WTC11 (cell line): ENCODE measurements at regions not wholly inside any gene's neighbourhood (a gene's known extent, or its start where the extent isn't known, plus 50 kb on each side); places are given as distances from the start of the nearest gene placed in this dataset.

Source experiments
- ATAC-seq: fragments of 200-7000 bp; cut with Tn5 transposase; 2 replicates; pipeline ENCODE4 v1.10.0; 2021; ENCODE audit warnings: mild to moderate bottlenecking, moderate library complexity
- CTCF ChIA-PET: fragments of 300-600 bp; sonication (Branson Sonifier 250); formaldehyde crosslinking; loops from one replicate; lab custom pipeline; 2021; ENCODE audit warnings: antibody characterized with exemption; lab: Charles Lee
- POLR2A ChIA-PET: fragments of 350-600 bp; sonication (Branson Sonifier 250); formaldehyde crosslinking; loops from one replicate; lab custom pipeline; 2021; ENCODE audit warnings: antibody characterized with exemption; lab: Charles Lee
- DNase-seq: peaks from one replicate; pipeline ENCODE4 v3.0.0; 2021; ENCODE audit warnings: low spot score
- H3K27ac Mint-ChIP-seq: 2 replicates; pipeline ENCODE4 v1.8.0; 2021; ENCODE audit warnings: mixed read lengths
- H3K27me3 Mint-ChIP-seq: 2 replicates; pipeline ENCODE4 v1.8.0; 2021; ENCODE audit warnings: low read depth, mild to moderate bottlenecking, moderate library complexity, mixed read lengths
- H3K36me3 Mint-ChIP-seq: 2 replicates; pipeline ENCODE4 v1.8.0; 2021; ENCODE audit warnings: mixed read lengths
- H3K4me1 Mint-ChIP-seq: 2 replicates; pipeline ENCODE4 v1.8.0; 2022; ENCODE audit warnings: mixed read lengths
- H3K4me3 Mint-ChIP-seq: 2 replicates; pipeline ENCODE4 v1.8.0; 2021; ENCODE audit warnings: mild to moderate bottlenecking, moderate library complexity, mixed read lengths
- H3K9me3 Mint-ChIP-seq: 2 replicates; pipeline ENCODE4 v1.8.0; 2021; ENCODE audit warnings: mixed read lengths
- CDX4 ChIP-seq: fragments of 250-450 bp; sonication (Bioruptor Pico); IDR thresholded peaks from 2 replicates; pipeline ENCODE4 v1.9.0; 2021; ENCODE audit warnings: moderate library complexity, mild to moderate bottlenecking, inconsistent platforms, borderline replicate concordance
- CREM ChIP-seq: sonication (generic); formaldehyde crosslinking; IDR thresholded peaks from 2 replicates; pipeline ENCODE4 v1.8.1; 2022; ENCODE audit warnings: mild to moderate bottlenecking, missing genetic modification reagents, moderate library complexity
- CTCF ChIP-seq: fragments of 200-600 bp; IDR thresholded peaks from 2 replicates; pipeline ENCODE4 v1.8.0; 2022; ENCODE audit warnings: antibody characterized with exemption
- E2F4 ChIP-seq: sonication (generic); formaldehyde crosslinking; IDR thresholded peaks from 2 replicates; pipeline ENCODE4 v1.8.1; 2022; ENCODE audit warnings: low read depth, mild to moderate bottlenecking, moderate library complexity, missing genetic modification reagents, borderline replicate concordance
- GTF2I ChIP-seq: fragments of 250-450 bp; sonication (Bioruptor Pico); conservative IDR thresholded peaks from 2 replicates; pipeline ENCODE4 v1.4.0; 2021; ENCODE audit warnings: mild to moderate bottlenecking
- IRF2 ChIP-seq: sonication (generic); formaldehyde crosslinking; IDR thresholded peaks from 2 replicates; pipeline ENCODE4 v1.8.0; 2022; ENCODE audit warnings: low read depth, missing genetic modification reagents, borderline replicate concordance
- NR3C1 ChIP-seq: sonication (generic); formaldehyde crosslinking; conservative IDR thresholded peaks from 2 replicates; pipeline ENCODE4 v1.8.1; 2023; ENCODE audit warnings: low read depth, mild to moderate bottlenecking, missing genetic modification reagents
- SP1 ChIP-seq: sonication (generic); formaldehyde crosslinking; conservative IDR thresholded peaks from 2 replicates; pipeline ENCODE4 v1.8.1; 2022; ENCODE audit warnings: missing genetic modification reagents
- TEAD1 ChIP-seq: sonication (generic); formaldehyde crosslinking; IDR thresholded peaks from 2 replicates; pipeline ENCODE4 v1.8.0; 2022; ENCODE audit warnings: mild to moderate bottlenecking, missing genetic modification reagents
- ZMAT4 ChIP-seq: fragments of 250-450 bp; sonication (Bioruptor Pico); IDR thresholded peaks from 2 replicates; pipeline ENCODE4 v1.9.0; 2021; ENCODE audit warnings: mild to moderate bottlenecking
- TF ChIP-seq, protein P1 (sequence below): fragments of 250-450 bp; sonication (Bioruptor Pico); conservative IDR thresholded peaks from 2 replicates; pipeline ENCODE4 v1.9.0; 2021; ENCODE audit warnings: mild to moderate bottlenecking
- TF ChIP-seq, protein P2 (sequence below): sonication (generic); formaldehyde crosslinking; IDR thresholded peaks from 2 replicates; pipeline ENCODE4 v1.8.1; 2022; ENCODE audit warnings: mild to moderate bottlenecking, moderate library complexity, missing genetic modification reagents
- TF ChIP-seq, protein P3 (sequence below): sonication (generic); formaldehyde crosslinking; conservative IDR thresholded peaks from 2 replicates; pipeline ENCODE4 v1.8.1; 2022; ENCODE audit warnings: mild to moderate bottlenecking, missing genetic modification reagents

DNA sequence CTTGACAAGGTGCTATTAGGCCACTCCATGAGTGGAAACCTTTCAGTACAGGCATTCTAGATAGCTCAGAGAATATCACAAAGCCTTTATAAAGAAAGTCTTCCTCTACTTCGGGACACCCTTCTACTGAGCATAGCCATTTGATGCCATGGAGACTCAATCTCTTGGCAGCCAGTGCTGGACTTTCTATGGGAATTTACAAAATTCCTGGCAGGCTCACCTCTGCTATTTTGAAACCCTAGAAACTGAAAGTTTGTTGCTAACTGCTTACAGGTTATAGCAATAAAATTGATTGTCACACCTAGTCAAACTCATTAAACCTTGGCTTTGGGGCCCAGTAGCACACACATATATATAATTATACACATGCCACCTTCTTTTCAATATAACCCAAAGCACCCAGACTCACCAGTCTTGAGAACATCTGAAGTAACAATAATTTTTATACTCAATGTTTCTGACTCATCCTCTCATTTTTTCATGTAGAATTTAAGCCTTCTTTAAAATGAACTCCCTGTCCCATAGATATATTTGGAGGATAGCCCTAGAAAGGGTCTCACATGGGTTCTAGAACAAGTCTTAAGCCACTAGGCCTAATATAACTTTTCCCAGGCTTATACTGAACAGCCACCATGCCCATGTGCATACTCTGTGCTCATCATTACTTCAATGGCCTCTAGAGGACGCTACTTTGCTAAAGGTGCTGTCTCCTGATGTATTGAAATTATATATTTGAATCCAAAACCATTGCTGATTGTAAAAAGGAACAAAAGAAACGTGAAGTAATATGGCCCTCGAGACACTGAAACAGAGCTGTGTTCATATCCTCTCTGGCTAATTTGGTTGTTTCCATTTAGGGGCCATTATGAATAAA is 368.1 kb upstream of the MARCKS start:
- Mint-ChIP-seq H3K36me3 (no peaks in the 10 kb centered on the region), H3K9me3 (no peaks in the 10 kb centered on the region), H3K27ac (no peak overlapping the region), H3K4me3 (no peak overlapping the region), H3K27me3 (no peaks in the 10 kb centered on the region), H3K4me1 (no peaks in the 10 kb centered on the region)
- ATAC-seq: peak; percentile 86
- ChIA-PET CTCF (interaction anchor here (0.9 to 2.0 kb wide), 2 partner anchors 370 to 390 kb away, joined by 4 to 8 read pairs (median 5); no protein-coding TSS in a partner anchor), POLR2A (no interaction called here)
- TF ChIP-seq CTCF: peak; percentile 49
- TF ChIP-seq IRF2 (CRISPR knock-in tag): no peak
- no peak for DNase-seq

- no peak overlapping the region for H3K27ac Mint-ChIP-seq
- CTCF ChIA-PET: interaction anchor here (0.9 to 1.5 kb wide), 2 partner anchors 369 to 389 kb away, joined by 4 to 5 read pairs; no protein-coding TSS in a partner anchor
- POLR2A ChIA-PET: no interaction called here
- no peaks in the 10 kb centered on the region for H3K9me3 Mint-ChIP-seq
- H3K36me3 Mint-ChIP-seq: no peaks in the 10 kb centered on the region
- ATAC-seq (no peak), DNase-seq (no peak)
- no peak for TF ChIP-seq ZMAT4
- TF ChIP-seq NR3C1 (CRISPR knock-in tag): no peak
- no peak for TF ChIP-seq CREM (CRISPR knock-in tag)
- TF ChIP-seq, protein P1, sequence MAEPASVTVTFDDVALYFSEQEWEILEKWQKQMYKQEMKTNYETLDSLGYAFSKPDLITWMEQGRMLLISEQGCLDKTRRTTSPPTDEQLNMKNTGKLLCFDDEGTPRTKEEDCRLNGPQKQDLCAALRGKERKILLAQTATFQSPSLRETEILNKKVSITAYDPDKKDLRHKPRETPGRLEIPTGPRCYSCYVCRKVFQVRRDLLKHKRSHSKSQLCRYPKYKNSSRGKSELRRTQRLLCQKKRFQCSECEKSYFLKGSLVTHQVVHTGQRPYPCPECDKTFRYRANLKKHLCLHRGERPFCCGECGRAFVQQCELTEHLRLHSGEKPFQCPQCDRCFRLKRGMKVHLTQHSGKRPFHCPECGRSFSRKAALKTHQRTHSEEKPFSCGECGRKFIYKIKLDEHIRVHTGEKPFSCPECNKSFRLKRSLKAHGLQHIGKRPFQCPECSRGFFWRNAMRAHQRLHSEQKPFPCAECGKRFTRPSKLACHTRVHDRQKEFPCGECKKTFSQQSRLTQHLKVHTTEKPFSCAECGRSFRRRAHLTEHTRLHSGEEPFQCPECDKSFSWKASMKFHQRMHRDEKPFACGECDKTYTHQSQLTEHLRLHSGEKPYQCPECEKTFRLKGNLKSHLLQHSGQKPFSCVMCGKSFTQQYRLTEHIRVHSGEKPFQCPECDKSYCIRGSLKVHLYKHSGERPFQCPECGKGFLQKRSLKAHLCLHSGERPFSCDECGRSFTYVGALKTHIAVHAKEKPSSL (CRISPR knock-in tag): no peak
- no peak for TF ChIP-seq CDX4
- no peak for TF ChIP-seq TEAD1 (CRISPR knock-in tag)
- no peaks in the 10 kb centered on the region for H3K4me1 Mint-ChIP-seq
- H3K27me3 Mint-ChIP-seq: no peaks in the 10 kb centered on the region
- H3K4me3 Mint-ChIP-seq: no peak overlapping the region
Observed at GRCh38 chr6:113489952-113490746, 367.0 kb upstream of the MARCKS start.

GRCh38 chr6:113491376-113491775 is 365.8 kb upstream of the MARCKS start:
- DNase-seq (no peak), ATAC-seq (no peak)
- H3K4me3 Mint-ChIP-seq: no peak overlapping the region
- CTCF ChIA-PET: interaction anchor here (0.6 kb wide), 1 partner anchor 55 kb away, joined by 3 read pairs; no protein-coding TSS in a partner anchor
- POLR2A ChIA-PET: no interaction called here
- H3K27ac Mint-ChIP-seq: no peak overlapping the region
- no peaks in the 10 kb centered on the region for H3K36me3 Mint-ChIP-seq
- no peaks in the 10 kb centered on the region for H3K9me3 Mint-ChIP-seq
- H3K27me3 Mint-ChIP-seq: no peaks in the 10 kb centered on the region
- no peak for TF ChIP-seq CREM (CRISPR knock-in tag)
- TF ChIP-seq SP1 (CRISPR knock-in tag): no peak
- TF ChIP-seq, protein P2, sequence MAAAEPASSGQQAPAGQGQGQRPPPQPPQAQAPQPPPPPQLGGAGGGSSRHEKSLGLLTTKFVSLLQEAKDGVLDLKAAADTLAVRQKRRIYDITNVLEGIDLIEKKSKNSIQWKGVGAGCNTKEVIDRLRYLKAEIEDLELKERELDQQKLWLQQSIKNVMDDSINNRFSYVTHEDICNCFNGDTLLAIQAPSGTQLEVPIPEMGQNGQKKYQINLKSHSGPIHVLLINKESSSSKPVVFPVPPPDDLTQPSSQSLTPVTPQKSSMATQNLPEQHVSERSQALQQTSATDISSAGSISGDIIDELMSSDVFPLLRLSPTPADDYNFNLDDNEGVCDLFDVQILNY (CRISPR knock-in tag): no peak
- TF ChIP-seq, protein P1 (CRISPR knock-in tag): no peak
- TF ChIP-seq, protein P3, sequence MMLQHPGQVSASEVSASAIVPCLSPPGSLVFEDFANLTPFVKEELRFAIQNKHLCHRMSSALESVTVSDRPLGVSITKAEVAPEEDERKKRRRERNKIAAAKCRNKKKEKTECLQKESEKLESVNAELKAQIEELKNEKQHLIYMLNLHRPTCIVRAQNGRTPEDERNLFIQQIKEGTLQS (CRISPR knock-in tag): no peak
- no peak for TF ChIP-seq E2F4 (CRISPR knock-in tag)
- TF ChIP-seq GTF2I (CRISPR knock-in tag): no peak
- H3K4me1 Mint-ChIP-seq: no peaks in the 10 kb centered on the region
